ENCODE measurements at regions not wholly inside any gene's neighbourhood (a gene's known extent, or its start where the extent isn't known, plus 50 kb on each side); places are given as distances from the start of the nearest gene placed in this dataset.

- H2BK5ac ChIP-seq (ENCODE audit: low read depth, low read length, poor library complexity, severe bottlenecking) = no peak overlapping the region
- H4K91ac ChIP-seq (ENCODE audit: low read length) = no peak overlapping the region
- H4K8ac ChIP-seq (ENCODE audit: low read length) = no peak overlapping the region
- H3K4me2 ChIP-seq (ENCODE audit: low read length, poor library complexity, severe bottlenecking) = no peak overlapping the region
- no peaks in the 10 kb centered on the region for H3K4me1 ChIP-seq (ENCODE audit: control insufficient read depth, insufficient read depth, low read depth, low read length)
- H2BK15ac ChIP-seq (ENCODE audit: low read depth, poor library complexity, severe bottlenecking) = no peak overlapping the region
- H2AK5ac ChIP-seq (ENCODE audit: low read length, severe bottlenecking) = no peak overlapping the region
- no peak overlapping the region for H2BK12ac ChIP-seq (ENCODE audit: low read length in 2 of 2)
- no peak overlapping the region for H3K18ac ChIP-seq (ENCODE audit: low read depth in 1 of 2, low read length in 2 of 2)
- no peak overlapping the region for H2AFZ ChIP-seq (ENCODE audit: low read depth, low read length)
- H3K4ac ChIP-seq (ENCODE audit: low read depth in 1 of 2, low read length in 2 of 2) = no peak overlapping the region
- DNase-seq = no peak
- no peaks in the 10 kb centered on the region for H3K79me1 ChIP-seq (replicated peaks; ENCODE audit: low read length, poor library complexity, severe bottlenecking)
- H3K27ac ChIP-seq (ENCODE audit: low read length, poor library complexity, severe bottlenecking) = no peak overlapping the region
- no peaks in the 10 kb centered on the region for H3K9me3 ChIP-seq (ENCODE audit: control insufficient read depth, low read length)
- H3K27me3 ChIP-seq (ENCODE audit: control insufficient read depth in 1 of 2, insufficient read depth in 1 of 2, low read length in 2 of 2) = no peaks in the 10 kb centered on the region
- H2BK120ac ChIP-seq (ENCODE audit: low read depth, low read length) = no peak overlapping the region
- no peak overlapping the region for H3K14ac ChIP-seq (ENCODE audit: low read length in 2 of 2)
- H3K9ac ChIP-seq (ENCODE audit: low read length) = no peak overlapping the region
- H3K4me3 ChIP-seq (ENCODE audit: insufficient read depth in 1 of 2, low read depth in 1 of 2, low read length in 2 of 2) = no peak overlapping the region
- H3K36me3 ChIP-seq (ENCODE audit: control insufficient read depth in 1 of 2, insufficient read depth in 2 of 2, low read depth in 1 of 2, low read length in 2 of 2) = no peaks in the 10 kb centered on the region
- no peak overlapping the region for H3K23ac ChIP-seq (ENCODE audit: low read length in 2 of 2)
Measured at GRCh38 chr2:39540414-39540813, 103.3 kb upstream of the MAP4K3 start.

GRCh38 chr2:39541011-39541930 lies 104.2 kb upstream of the MAP4K3 start:
- H3K23ac ChIP-seq (ENCODE audit: low read length in 2 of 2) = no peak overlapping the region
- no peaks in the 10 kb centered on the region for H3K27me3 ChIP-seq (ENCODE audit: control insufficient read depth in 1 of 2, insufficient read depth in 1 of 2, low read length in 2 of 2)
- H2BK15ac ChIP-seq (ENCODE audit: low read depth, poor library complexity, severe bottlenecking) = no peak overlapping the region
- H2AK5ac ChIP-seq (ENCODE audit: low read length, severe bottlenecking) = no peak overlapping the region
- H2BK12ac ChIP-seq (ENCODE audit: low read length in 2 of 2) = no peak overlapping the region
- H4K91ac ChIP-seq (ENCODE audit: low read length) = no peak overlapping the region
- 94% methylated on average over 9 of the region's 9 CpGs for WGBS
- H3K14ac ChIP-seq (ENCODE audit: low read length in 2 of 2) = no peak overlapping the region
- H3K4me3 ChIP-seq (ENCODE audit: insufficient read depth in 1 of 2, low read depth in 1 of 2, low read length in 2 of 2) = no peak overlapping the region
- H2BK120ac ChIP-seq (ENCODE audit: low read depth, low read length) = no peak overlapping the region
- H3K4ac ChIP-seq (ENCODE audit: low read depth in 1 of 2, low read length in 2 of 2) = no peak overlapping the region
- no peak overlapping the region for H2AFZ ChIP-seq (ENCODE audit: low read depth, low read length)
- H3K9me3 ChIP-seq (ENCODE audit: control insufficient read depth, low read length) = no peaks in the 10 kb centered on the region
- H4K8ac ChIP-seq (ENCODE audit: low read length) = no peak overlapping the region
- H3K4me1 ChIP-seq (ENCODE audit: control insufficient read depth, insufficient read depth, low read depth, low read length) = no peaks in the 10 kb centered on the region
- no peaks in the 10 kb centered on the region for H3K36me3 ChIP-seq (ENCODE audit: control insufficient read depth in 1 of 2, insufficient read depth in 2 of 2, low read depth in 1 of 2, low read length in 2 of 2)
- no peak for DNase-seq
- H3K9ac ChIP-seq (ENCODE audit: low read length) = no peak overlapping the region
- no peaks in the 10 kb centered on the region for H3K79me1 ChIP-seq (replicated peaks; ENCODE audit: low read length, poor library complexity, severe bottlenecking)
- no peak overlapping the region for H3K18ac ChIP-seq (ENCODE audit: low read depth in 1 of 2, low read length in 2 of 2)
- H2BK5ac ChIP-seq (ENCODE audit: low read depth, low read length, poor library complexity, severe bottlenecking) = no peak overlapping the region
- no peak overlapping the region for H3K27ac ChIP-seq (ENCODE audit: low read length, poor library complexity, severe bottlenecking)
- H3K4me2 ChIP-seq (ENCODE audit: low read length, poor library complexity, severe bottlenecking) = no peak overlapping the region

- Histone ChIP-seq H2AK5ac (ENCODE audit: low read length, severe bottlenecking) (no peak overlapping the region), H3K36me3 (ENCODE audit: control insufficient read depth in 1 of 2, insufficient read depth in 2 of 2, low read depth in 1 of 2, low read length in 2 of 2) (no peaks in the 10 kb centered on the region), H2AFZ (ENCODE audit: low read depth, low read length) (no peak overlapping the region), H3K14ac (ENCODE audit: low read length in 2 of 2) (no peak overlapping the region), H3K4me1 (ENCODE audit: control insufficient read depth, insufficient read depth, low read depth, low read length) (no peaks in the 10 kb centered on the region), H3K79me1 (replicated peaks; ENCODE audit: low read length, poor library complexity, severe bottlenecking) (no peaks in the 10 kb centered on the region), H3K4ac (ENCODE audit: low read depth in 1 of 2, low read length in 2 of 2) (no peak overlapping the region), H2BK15ac (ENCODE audit: low read depth, poor library complexity, severe bottlenecking) (no peak overlapping the region), H3K27ac (ENCODE audit: low read length, poor library complexity, severe bottlenecking) (no peak overlapping the region), H3K23ac (ENCODE audit: low read length in 2 of 2) (no peak overlapping the region), H3K4me2 (ENCODE audit: low read length, poor library complexity, severe bottlenecking) (no peak overlapping the region), H3K4me3 (ENCODE audit: insufficient read depth in 1 of 2, low read depth in 1 of 2, low read length in 2 of 2) (no peak overlapping the region), H2BK120ac (ENCODE audit: low read depth, low read length) (no peak overlapping the region), H3K9ac (ENCODE audit: low read length) (no peak overlapping the region), H3K27me3 (ENCODE audit: control insufficient read depth in 1 of 2, insufficient read depth in 1 of 2, low read length in 2 of 2) (no peaks in the 10 kb centered on the region), H3K18ac (ENCODE audit: low read depth in 1 of 2, low read length in 2 of 2) (no peak overlapping the region), H3K9me3 (ENCODE audit: control insufficient read depth, low read length) (no peaks in the 10 kb centered on the region), H2BK5ac (ENCODE audit: low read depth, low read length, poor library complexity, severe bottlenecking) (no peak overlapping the region), H4K91ac (ENCODE audit: low read length) (no peak overlapping the region), H4K8ac (ENCODE audit: low read length) (no peak overlapping the region), H2BK12ac (ENCODE audit: low read length in 2 of 2) (no peak overlapping the region)
- DNase-seq = no peak
- WGBS = 97% methylated on average over 2 of the region's 2 CpGs
Measured at GRCh38 chr2:39542523-39542922, 105.4 kb upstream of the MAP4K3 start.

GRCh38 chr2:39545957-39546356 lies 108.9 kb upstream of the MAP4K3 start:
- Histone ChIP-seq H3K14ac (ENCODE audit: low read length in 2 of 2) (no peak overlapping the region), H3K4me1 (ENCODE audit: control insufficient read depth, insufficient read depth, low read depth, low read length) (peaks cover 2% of the 10 kb centered on the region), H3K23ac (ENCODE audit: low read length in 2 of 2) (no peak overlapping the region), H3K18ac (ENCODE audit: low read depth in 1 of 2, low read length in 2 of 2) (no peak overlapping the region), H3K9ac (ENCODE audit: low read length) (no peak overlapping the region), H2BK5ac (ENCODE audit: low read depth, low read length, poor library complexity, severe bottlenecking) (no peak overlapping the region), H3K4me3 (ENCODE audit: insufficient read depth in 1 of 2, low read depth in 1 of 2, low read length in 2 of 2) (no peak overlapping the region), H2BK15ac (ENCODE audit: low read depth, poor library complexity, severe bottlenecking) (no peak overlapping the region), H3K27ac (ENCODE audit: low read length, poor library complexity, severe bottlenecking) (no peak overlapping the region), H4K8ac (ENCODE audit: low read length) (no peak overlapping the region), H3K79me1 (replicated peaks; ENCODE audit: low read length, poor library complexity, severe bottlenecking) (no peaks in the 10 kb centered on the region), H2BK12ac (ENCODE audit: low read length in 2 of 2) (no peak overlapping the region), H3K36me3 (ENCODE audit: control insufficient read depth in 1 of 2, insufficient read depth in 2 of 2, low read depth in 1 of 2, low read length in 2 of 2) (no peaks in the 10 kb centered on the region), H3K27me3 (ENCODE audit: control insufficient read depth in 1 of 2, insufficient read depth in 1 of 2, low read length in 2 of 2) (no peaks in the 10 kb centered on the region), H3K9me3 (ENCODE audit: control insufficient read depth, low read length) (peaks cover 15% of the 10 kb centered on the region), H3K4ac (ENCODE audit: low read depth in 1 of 2, low read length in 2 of 2) (no peak overlapping the region), H2BK120ac (ENCODE audit: low read depth, low read length) (no peak overlapping the region), H3K4me2 (ENCODE audit: low read length, poor library complexity, severe bottlenecking) (no peak overlapping the region), H2AFZ (ENCODE audit: low read depth, low read length) (no peak overlapping the region), H2AK5ac (ENCODE audit: low read length, severe bottlenecking) (no peak overlapping the region), H4K91ac (ENCODE audit: low read length) (no peak overlapping the region)
- WGBS = 98% methylated on average over 5 of the region's 5 CpGs
- DNase-seq = no peak

All from mesenchymal stem cell (in vitro differentiated cells and primary cell).